Erythroblast (primary cell): ENCODE measurements at regions not wholly inside any gene's neighbourhood (a gene's known extent, or its start where the extent isn't known, plus 50 kb on each side); places are given as distances from the start of the nearest gene placed in this dataset.
"Not testable (repeated sequence)": the region's sequence is repeated elsewhere in the genome, so short reads cannot be mapped to it uniquely, and the experiment has no call there.

Experiments used
- DNase-seq, 2 experiments: peaks; one replicate each; lab custom pipeline; 2025; lab: John Stamatoyannopoulos, UW
- GATA1 ChIP-seq: IDR thresholded peaks from 2 replicates; pipeline ENCODE4 v1.6.1; 2011; ENCODE audit warnings: low read depth, mild to moderate bottlenecking, control low read depth, low read length, moderate library complexity
- POLR2A ChIP-seq: IDR thresholded peaks from 2 replicates; pipeline ENCODE4 v1.6.1; 2011; ENCODE audit warnings: mild to moderate bottlenecking, low read length

GRCh38 chr2:31664949-31665724, 84.4 kb upstream of the SRD5A2 start:
- TF ChIP-seq POLR2A = no peak
- TF ChIP-seq GATA1 = no peak

GRCh38 chr2:31660812-31661335, 80.1 kb upstream of the SRD5A2 start:
- no peak for DNase-seq
- TF ChIP-seq POLR2A (no peak), GATA1 (no peak)

More at GRCh38 chr2:31664949-31665724, 84.4 kb upstream of the SRD5A2 start:
- no peak for DNase-seq

GRCh38 chr2:31660165-31660564, 79.4 kb upstream of the SRD5A2 start:
- DNase-seq = no peak
- TF ChIP-seq POLR2A (no peak), GATA1 (no peak)

- DNase-seq = peak in 1 of 2 experiments; percentile 2
- TF ChIP-seq GATA1 (no peak), POLR2A (no peak)
Measured at GRCh38 chr2:31654241-31654640, 73.5 kb upstream of the SRD5A2 start.

GRCh38 chr2:31651736-31652135, 71.0 kb upstream of the SRD5A2 start:
- no peak for TF ChIP-seq POLR2A
- DNase-seq = no peak

- TF ChIP-seq GATA1 (no peak), POLR2A (no peak)
- DNase-seq = no peak
Measured at GRCh38 chr2:31651267-31651666, 70.5 kb upstream of the SRD5A2 start.

- DNase-seq = no peak
- no peak for TF ChIP-seq GATA1
- no peak for TF ChIP-seq POLR2A
Measured at GRCh38 chr2:31644551-31644950, 63.8 kb upstream of the SRD5A2 start.

GRCh38 chr2:31642707-31643106, 62.0 kb upstream of the SRD5A2 start:
- no peak for TF ChIP-seq GATA1
- TF ChIP-seq POLR2A = no peak
- DNase-seq = no peak

GRCh38 chr2:31632201-31632600, 51.5 kb upstream of the SRD5A2 start:
- not testable (repeated sequence) for DNase-seq
